ENCODE measurements at regions not wholly inside any gene's neighbourhood (a gene's known extent, or its start where the extent isn't known, plus 50 kb on each side); places are given as distances from the start of the nearest gene placed in this dataset.

GRCh38 chr12:89262855-89263552 is 89.3 kb downstream of the DUSP6 start:
- Histone ChIP-seq H3K27me3 (ENCODE audit: insufficient read depth) (no peaks in the 10 kb centered on the region), H3K4me3 (ENCODE audit: low read depth in 2 of 2, low read length in 1 of 2) (no peak overlapping the region), H3K4me1 (ENCODE audit: control insufficient read depth in 1 of 2, insufficient read depth in 2 of 2, low read depth in 1 of 2, low read length in 1 of 2) (no peaks in the 10 kb centered on the region; a peak in 2 of 4 replicates), H3F3A (replicated peaks; ENCODE audit: insufficient read depth) (no peaks in the 10 kb centered on the region), H3K36me3 (replicated peaks in 1 of 2; ENCODE audit: control insufficient read depth in 1 of 2, insufficient read depth in 2 of 2, low read length in 1 of 2) (no peaks in the 10 kb centered on the region), H3K79me2 (ENCODE audit: insufficient read depth) (no peaks in the 10 kb centered on the region), H3K9me2 (no peaks in the 10 kb centered on the region), H2AFZ (ENCODE audit: low read depth) (no peak overlapping the region), H3K27ac (ENCODE audit: low read depth in 2 of 2, low read length in 1 of 2) (no peak overlapping the region), H3K9ac (no peak overlapping the region), H3K4me2 (no peak overlapping the region), H4K20me1 (ENCODE audit: insufficient read depth) (no peaks in the 10 kb centered on the region), H3K9me3 (no peaks in the 10 kb centered on the region)
- no peak for DNase-seq
- TF ChIP-seq SIN3A (IDR thresholded peaks at IDR 0.05; ENCODE audit: borderline replicate concordance, low read depth, low read length), result no peak
- TF ChIP-seq EP300 (IDR thresholded peaks at IDR 0.05; ENCODE audit: borderline replicate concordance in 1 of 2, low read depth in 1 of 2, low read length in 1 of 2), result no peak
- no peak for TF ChIP-seq NRF1 (IDR thresholded peaks at IDR 0.05; ENCODE audit: low read depth, low read length)
- TF ChIP-seq GABPA (IDR thresholded peaks at IDR 0.05; ENCODE audit: low read depth), result no peak
- no peak for TF ChIP-seq SMC3 (IDR thresholded peaks at IDR 0.05; ENCODE audit: low read depth, low read length)
- no peak for TF ChIP-seq MEF2A (IDR thresholded peaks at IDR 0.05; ENCODE audit: borderline replicate concordance, low read depth)
- no peak for TF ChIP-seq JUND (IDR thresholded peaks at IDR 0.05)
- no peak for TF ChIP-seq POLR2AphosphoS5 (IDR thresholded peaks at IDR 0.05; ENCODE audit: low read depth, low read length)
- TF ChIP-seq FOXM1 (IDR thresholded peaks at IDR 0.05; ENCODE audit: low read depth), result no peak
- no peak for TF ChIP-seq RXRA (IDR thresholded peaks at IDR 0.05; ENCODE audit: borderline replicate concordance, low read depth)
- no peak for TF ChIP-seq ELF1 (IDR thresholded peaks at IDR 0.05)
- TF ChIP-seq TAF1 (IDR thresholded peaks at IDR 0.05; ENCODE audit: borderline replicate concordance, low read depth, low read length), result no peak
- TF ChIP-seq PBX3 (IDR thresholded peaks at IDR 0.05), result no peak
- 85% methylated on average over 2 of the region's 2 CpGs for WGBS (ENCODE audit: low lambda C conversion rate)
- CTCF ChIA-PET, result no interaction called here
- POLR2A ChIA-PET, result no interaction called here

- WGBS (ENCODE audit: low lambda C conversion rate), result 76% methylated on average over 4 of the region's 4 CpGs
- CTCF ChIA-PET, result no interaction called here
- POLR2A ChIA-PET, result no interaction called here
Observed at GRCh38 chr12:89261982-89262381, 90.3 kb downstream of the DUSP6 start.

More at GRCh38 chr12:89261982-89262381, 90.3 kb downstream of the DUSP6 start:
- TF ChIP-seq TEAD4 (IDR thresholded peaks at IDR 0.05; ENCODE audit: borderline replicate concordance, insufficient read depth) (no peak), IRF3 (IDR thresholded peaks at IDR 0.05; ENCODE audit: low read depth, low read length) (no peak), FOXM1 (IDR thresholded peaks at IDR 0.05; ENCODE audit: low read depth) (no peak), USF1 (IDR thresholded peaks at IDR 0.05; ENCODE audit: borderline replicate concordance, low read depth) (no peak), CHD2 (IDR thresholded peaks at IDR 0.05; ENCODE audit: low read length, partially characterized antibody) (no peak), ZBTB33 (IDR thresholded peaks at IDR 0.05; ENCODE audit: borderline replicate concordance, low read depth) (no peak), REST (IDR thresholded peaks at IDR 0.05; ENCODE audit: low read depth, low read length) (no peak), NRF1 (IDR thresholded peaks at IDR 0.05; ENCODE audit: low read depth, low read length) (no peak), GATA2 (CRISPR knock-in tag; IDR thresholded peaks at IDR 0.05) (no peak)
- H3K36me3 ChIP-seq (replicated peaks in 1 of 2; ENCODE audit: control insufficient read depth in 1 of 2, insufficient read depth in 2 of 2, low read length in 1 of 2), result no peaks in the 10 kb centered on the region
- H3K9ac ChIP-seq, result no peak overlapping the region
- no peak for DNase-seq
- no peaks in the 10 kb centered on the region for H3K9me2 ChIP-seq
- H3K27ac ChIP-seq (ENCODE audit: low read depth in 2 of 2, low read length in 1 of 2), result peak overlapping the region in 1 of 2 experiments; percentile 47; a peak in 2 of 4 replicates
- H4K20me1 ChIP-seq (ENCODE audit: insufficient read depth), result no peaks in the 10 kb centered on the region
- peaks cover 0 to 5% of the 10 kb centered on the region in 2 experiments; a peak in 2 of 4 replicates for H3K4me1 ChIP-seq (ENCODE audit: control insufficient read depth in 1 of 2, insufficient read depth in 2 of 2, low read depth in 1 of 2, low read length in 1 of 2)
- H3K4me2 ChIP-seq, result no peak overlapping the region
- no peak overlapping the region for H3K4me3 ChIP-seq (ENCODE audit: low read depth in 2 of 2, low read length in 1 of 2)
- no peaks in the 10 kb centered on the region for H3K79me2 ChIP-seq (ENCODE audit: insufficient read depth)
- no peaks in the 10 kb centered on the region for H3K27me3 ChIP-seq (ENCODE audit: insufficient read depth)
- H3F3A ChIP-seq (replicated peaks; ENCODE audit: insufficient read depth), result no peaks in the 10 kb centered on the region
- H2AFZ ChIP-seq (ENCODE audit: low read depth), result no peak overlapping the region
- H3K9me3 ChIP-seq, result no peaks in the 10 kb centered on the region
